ENCODE measurements at regions not wholly inside any gene's neighbourhood (a gene's known extent, or its start where the extent isn't known, plus 50 kb on each side); places are given as distances from the start of the nearest gene placed in this dataset.
"Not testable (repeated sequence)": the region's sequence is repeated elsewhere in the genome, so short reads cannot be mapped to it uniquely, and the experiment has no call there.

GRCh38 chr18:26630596-26630995, 82.2 kb upstream of the KCTD1 start:
- in situ Hi-C loops (cut with HindIII; ENCODE audit: low sequenced_read_pairs), result no loop called here
- no peak for DNase-seq (ENCODE audit: low read depth, low spot score)
- H3K4me3 ChIP-seq (ENCODE audit: low read depth, low read length), result no peak overlapping the region
- TF ChIP-seq, protein P1, sequence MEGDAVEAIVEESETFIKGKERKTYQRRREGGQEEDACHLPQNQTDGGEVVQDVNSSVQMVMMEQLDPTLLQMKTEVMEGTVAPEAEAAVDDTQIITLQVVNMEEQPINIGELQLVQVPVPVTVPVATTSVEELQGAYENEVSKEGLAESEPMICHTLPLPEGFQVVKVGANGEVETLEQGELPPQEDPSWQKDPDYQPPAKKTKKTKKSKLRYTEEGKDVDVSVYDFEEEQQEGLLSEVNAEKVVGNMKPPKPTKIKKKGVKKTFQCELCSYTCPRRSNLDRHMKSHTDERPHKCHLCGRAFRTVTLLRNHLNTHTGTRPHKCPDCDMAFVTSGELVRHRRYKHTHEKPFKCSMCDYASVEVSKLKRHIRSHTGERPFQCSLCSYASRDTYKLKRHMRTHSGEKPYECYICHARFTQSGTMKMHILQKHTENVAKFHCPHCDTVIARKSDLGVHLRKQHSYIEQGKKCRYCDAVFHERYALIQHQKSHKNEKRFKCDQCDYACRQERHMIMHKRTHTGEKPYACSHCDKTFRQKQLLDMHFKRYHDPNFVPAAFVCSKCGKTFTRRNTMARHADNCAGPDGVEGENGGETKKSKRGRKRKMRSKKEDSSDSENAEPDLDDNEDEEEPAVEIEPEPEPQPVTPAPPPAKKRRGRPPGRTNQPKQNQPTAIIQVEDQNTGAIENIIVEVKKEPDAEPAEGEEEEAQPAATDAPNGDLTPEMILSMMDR (IDR thresholded peaks at IDR 0.05; ENCODE audit: low read depth, low read length), result no peak

GRCh38 chr18:26628017-26628416, 79.7 kb upstream of the KCTD1 start:
- TF ChIP-seq, protein P1 (IDR thresholded peaks at IDR 0.05; ENCODE audit: low read depth, low read length), result no peak
- DNase-seq (ENCODE audit: low read depth, low spot score), result no peak
- in situ Hi-C loops (cut with HindIII; ENCODE audit: low sequenced_read_pairs), result no loop called here
- H3K4me3 ChIP-seq (ENCODE audit: low read depth, low read length), result no peak overlapping the region

- in situ Hi-C loops (cut with HindIII; ENCODE audit: low sequenced_read_pairs), result no loop called here
- TF ChIP-seq, protein P1 (IDR thresholded peaks at IDR 0.05; ENCODE audit: low read depth, low read length), result no peak
- no peak overlapping the region for H3K4me3 ChIP-seq (ENCODE audit: low read depth, low read length)
- no peak for DNase-seq (ENCODE audit: low read depth, low spot score)
Measured at GRCh38 chr18:26624443-26624842, 76.1 kb upstream of the KCTD1 start.

DNA sequence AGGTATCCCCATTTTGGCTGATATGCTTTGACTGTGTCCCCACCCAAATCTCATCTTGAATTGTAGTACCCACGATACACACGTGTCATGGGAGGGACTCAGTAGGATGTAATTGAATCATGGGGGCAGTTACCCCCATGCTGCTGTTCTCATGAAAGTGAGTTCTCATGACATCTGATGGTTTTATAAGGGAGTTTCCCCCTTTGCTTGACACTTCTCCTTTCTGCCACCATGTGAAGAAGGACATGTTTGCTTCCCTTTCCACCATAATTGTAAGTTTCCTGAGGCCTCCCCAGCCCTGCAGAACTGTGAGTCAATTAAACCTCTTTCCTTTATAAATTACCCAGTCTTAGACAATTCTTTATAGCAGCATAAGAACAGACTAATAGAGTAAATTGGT, 75.0 kb upstream of the KCTD1 start:
- H3K4me3 ChIP-seq (ENCODE audit: low read depth, low read length); DNase-seq (ENCODE audit: low read depth, low spot score); in situ Hi-C loops (cut with HindIII; ENCODE audit: low sequenced_read_pairs): not testable (repeated sequence)

- peak; percentile 35 for DNase-seq (ENCODE audit: low read depth, low spot score)
- no peak overlapping the region for H3K4me3 ChIP-seq (ENCODE audit: low read depth, low read length)
- TF ChIP-seq, protein P1 (IDR thresholded peaks at IDR 0.05; ENCODE audit: low read depth, low read length), result peak; percentile 66
- in situ Hi-C loops (cut with HindIII; ENCODE audit: low sequenced_read_pairs), result no loop called here
Measured at GRCh38 chr18:26621161-26622026, 73.0 kb upstream of the KCTD1 start.

GRCh38 chr18:26619350-26619749, 71.0 kb upstream of the KCTD1 start:
- in situ Hi-C loops (cut with HindIII; ENCODE audit: low sequenced_read_pairs), result no loop called here
- no peak for DNase-seq (ENCODE audit: low read depth, low spot score)

DNA sequence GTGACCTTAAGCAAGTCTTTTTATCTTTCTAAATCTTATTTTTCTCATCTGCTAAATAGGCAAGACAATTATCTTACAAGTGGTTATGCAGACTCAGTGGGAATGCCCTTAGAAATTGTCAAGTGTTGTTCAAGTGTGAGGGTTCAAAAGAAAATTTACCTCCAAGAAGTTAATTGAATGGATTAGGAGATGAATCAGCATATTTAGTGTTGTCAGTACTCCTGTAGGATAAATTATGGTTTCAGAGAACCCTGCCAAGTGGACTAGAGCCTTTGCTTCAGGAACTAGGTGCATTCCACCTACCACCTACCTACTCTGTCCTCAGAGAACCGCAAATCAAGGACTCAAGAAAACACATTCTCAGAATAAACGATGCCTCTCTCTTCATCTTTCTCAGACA, 69.8 kb upstream of the KCTD1 start:
- H3K4me3 ChIP-seq (ENCODE audit: low read depth, low read length), result no peak overlapping the region
- TF ChIP-seq, protein P1 (IDR thresholded peaks at IDR 0.05; ENCODE audit: low read depth, low read length), result no peak
- no peak for DNase-seq (ENCODE audit: low read depth, low spot score)
- in situ Hi-C loops (cut with HindIII; ENCODE audit: low sequenced_read_pairs), result no loop called here

More at GRCh38 chr18:26619350-26619749, 71.0 kb upstream of the KCTD1 start:
- TF ChIP-seq, protein P1 (IDR thresholded peaks at IDR 0.05; ENCODE audit: low read depth, low read length), result no peak
- no peak overlapping the region for H3K4me3 ChIP-seq (ENCODE audit: low read depth, low read length)
